ENCODE measurements at regions not wholly inside any gene's neighbourhood (a gene's known extent, or its start where the extent isn't known, plus 50 kb on each side); places are given as distances from the start of the nearest gene placed in this dataset.

DNA sequence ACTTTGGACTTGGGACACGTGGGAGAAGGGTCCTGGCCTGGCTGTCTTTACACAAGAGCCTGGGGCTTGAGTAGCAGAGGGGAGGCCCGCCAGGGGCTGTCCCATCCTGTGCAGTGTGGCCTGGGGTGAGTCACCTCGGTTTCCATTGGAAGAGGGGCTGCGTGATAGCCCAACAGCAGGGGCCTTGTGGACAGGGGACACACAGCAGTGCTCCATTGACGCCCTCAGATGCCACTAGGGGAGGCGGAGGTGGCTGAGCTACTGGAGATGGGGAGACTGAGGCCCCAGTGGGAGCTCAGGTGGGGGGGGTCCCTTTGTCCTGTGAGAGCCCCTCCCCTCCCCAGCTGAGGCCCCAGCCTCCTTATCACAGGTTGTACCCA, 50.0 kb upstream of the RNU6ATAC start:
- no peak overlapping the region for H3K4me3 ChIP-seq
- DNase-seq (peak in 3 of 5 donors; percentile 22 to 44 (median 25)), ATAC-seq (no peak)
- WGBS, 4 donors: 92 to 98% (median 95%) methylated on average over 5 to 6 of the region's 6 CpGs
- H3K27me3 ChIP-seq: no peaks in the 10 kb centered on the region
- peak overlapping the region in 7 of 12 donors; percentile 45 to 82 (median 73) for H3K27ac ChIP-seq
- H3K9me3 ChIP-seq: peaks cover 0 to 7% (median 0%) of the 10 kb centered on the region in 12 donors
- TF ChIP-seq, protein P1, sequence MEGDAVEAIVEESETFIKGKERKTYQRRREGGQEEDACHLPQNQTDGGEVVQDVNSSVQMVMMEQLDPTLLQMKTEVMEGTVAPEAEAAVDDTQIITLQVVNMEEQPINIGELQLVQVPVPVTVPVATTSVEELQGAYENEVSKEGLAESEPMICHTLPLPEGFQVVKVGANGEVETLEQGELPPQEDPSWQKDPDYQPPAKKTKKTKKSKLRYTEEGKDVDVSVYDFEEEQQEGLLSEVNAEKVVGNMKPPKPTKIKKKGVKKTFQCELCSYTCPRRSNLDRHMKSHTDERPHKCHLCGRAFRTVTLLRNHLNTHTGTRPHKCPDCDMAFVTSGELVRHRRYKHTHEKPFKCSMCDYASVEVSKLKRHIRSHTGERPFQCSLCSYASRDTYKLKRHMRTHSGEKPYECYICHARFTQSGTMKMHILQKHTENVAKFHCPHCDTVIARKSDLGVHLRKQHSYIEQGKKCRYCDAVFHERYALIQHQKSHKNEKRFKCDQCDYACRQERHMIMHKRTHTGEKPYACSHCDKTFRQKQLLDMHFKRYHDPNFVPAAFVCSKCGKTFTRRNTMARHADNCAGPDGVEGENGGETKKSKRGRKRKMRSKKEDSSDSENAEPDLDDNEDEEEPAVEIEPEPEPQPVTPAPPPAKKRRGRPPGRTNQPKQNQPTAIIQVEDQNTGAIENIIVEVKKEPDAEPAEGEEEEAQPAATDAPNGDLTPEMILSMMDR (IDR thresholded peaks at IDR 0.05): no peak
- no peak for TF ChIP-seq POLR2A (IDR thresholded peaks at IDR 0.05)
- H3K36me3 ChIP-seq: no peaks in the 10 kb centered on the region
- peaks cover 0 to 48% (median 22%) of the 10 kb centered on the region in 12 donors for H3K4me1 ChIP-seq
- intact Hi-C loops (cut with DNase I): loop anchor here in 1 of 10 donors (5.0 kb wide), 1 partner anchor 37 kb away; no protein-coding TSS in a partner anchor

DNA sequence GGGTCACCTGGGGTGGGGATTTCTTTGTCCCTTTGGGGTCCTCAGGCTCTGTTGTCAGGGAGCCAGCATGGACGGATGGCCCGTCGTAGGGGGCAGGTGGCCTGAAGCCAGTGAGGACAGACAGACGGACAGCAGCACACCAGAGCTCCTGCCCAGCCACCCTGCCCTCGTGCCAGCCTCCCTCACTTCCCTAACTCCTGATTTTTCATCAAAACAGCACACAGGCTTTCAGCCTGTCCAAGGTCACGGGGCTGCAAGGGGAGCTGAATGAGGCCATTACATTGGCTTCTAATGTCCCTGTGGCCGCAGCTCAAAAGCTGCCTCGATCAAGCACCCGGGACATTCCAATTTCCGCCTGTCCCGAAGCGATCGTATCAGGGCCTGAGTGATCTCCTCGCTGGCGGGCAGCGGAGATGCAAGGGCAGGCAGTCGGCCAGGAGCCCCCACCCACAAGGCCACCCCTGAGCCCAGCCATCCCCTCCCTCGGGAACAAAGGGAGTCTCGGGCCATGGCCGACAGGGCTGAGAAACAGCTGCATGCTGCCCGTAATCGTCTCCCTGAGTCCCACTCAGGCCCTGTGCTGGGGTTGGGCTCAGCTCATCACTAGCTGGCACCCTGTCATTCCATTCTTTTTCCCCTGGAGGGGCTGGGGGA, 50.5 kb upstream of the RNU6ATAC start:
- no peaks in the 10 kb centered on the region for H3K36me3 ChIP-seq
- ATAC-seq (peak in 2 of 4 donors; percentile 10 to 23), DNase-seq (peak in 3 of 5 donors; percentile 26 to 63 (median 42))
- intact Hi-C loops (cut with DNase I): loop anchor here in 2 of 10 donors (5.0 kb wide), 1 partner anchor 38 kb away; no protein-coding TSS in a partner anchor
- peaks cover 0 to 7% (median 0%) of the 10 kb centered on the region in 12 donors for H3K9me3 ChIP-seq
- peaks cover 0 to 48% (median 22%) of the 10 kb centered on the region in 12 donors for H3K4me1 ChIP-seq
- H3K27me3 ChIP-seq: no peaks in the 10 kb centered on the region
- WGBS, 4 donors: 68 to 82% (median 74%) methylated on average over 19 to 22 of the region's 22 CpGs
- peak overlapping the region; percentile 15 to 82 (median 72) for H3K27ac ChIP-seq
- H3K4me3 ChIP-seq: no peak overlapping the region
- TF ChIP-seq, protein P1 (IDR thresholded peaks at IDR 0.05): no peak
- TF ChIP-seq POLR2A (IDR thresholded peaks at IDR 0.05): no peak

DNA sequence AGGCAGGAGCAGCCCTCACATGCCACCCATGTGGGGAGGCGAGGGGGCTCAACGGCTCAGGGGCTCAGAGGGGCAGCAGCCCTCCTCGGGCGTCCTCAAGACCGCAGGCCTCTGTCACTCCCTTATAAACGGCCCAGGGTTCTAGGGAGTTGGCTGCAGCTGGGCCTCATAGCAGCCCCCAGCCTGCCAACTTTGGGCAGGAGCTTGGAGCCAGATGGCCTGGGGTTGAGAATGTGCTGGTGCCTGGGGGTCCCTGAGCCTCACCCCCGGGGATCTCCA, 51.0 kb upstream of the RNU6ATAC start:
- no peaks in the 10 kb centered on the region for H3K36me3 ChIP-seq
- no peaks in the 10 kb centered on the region for H3K27me3 ChIP-seq
- peaks cover 0 to 7% (median 0%) of the 10 kb centered on the region in 12 donors for H3K9me3 ChIP-seq
- DNase-seq: peak in 1 of 5 donors; percentile 27
- ATAC-seq: no peak
- peak overlapping the region; percentile 15 to 82 (median 72) for H3K27ac ChIP-seq
- intact Hi-C loops (cut with DNase I): loop anchor here in 1 of 10 donors (5.0 kb wide), 1 partner anchor 38 kb away; no protein-coding TSS in a partner anchor
- 40 to 76% (median 57%) methylated on average over 1 to 7 of the region's 7 CpGs for WGBS, 4 donors
- H3K4me1 ChIP-seq: peaks cover 0 to 45% (median 22%) of the 10 kb centered on the region in 12 donors
- no peak overlapping the region for H3K4me3 ChIP-seq
- TF ChIP-seq, protein P1 (IDR thresholded peaks at IDR 0.05): no peak
- TF ChIP-seq POLR2A (IDR thresholded peaks at IDR 0.05): no peak

DNA sequence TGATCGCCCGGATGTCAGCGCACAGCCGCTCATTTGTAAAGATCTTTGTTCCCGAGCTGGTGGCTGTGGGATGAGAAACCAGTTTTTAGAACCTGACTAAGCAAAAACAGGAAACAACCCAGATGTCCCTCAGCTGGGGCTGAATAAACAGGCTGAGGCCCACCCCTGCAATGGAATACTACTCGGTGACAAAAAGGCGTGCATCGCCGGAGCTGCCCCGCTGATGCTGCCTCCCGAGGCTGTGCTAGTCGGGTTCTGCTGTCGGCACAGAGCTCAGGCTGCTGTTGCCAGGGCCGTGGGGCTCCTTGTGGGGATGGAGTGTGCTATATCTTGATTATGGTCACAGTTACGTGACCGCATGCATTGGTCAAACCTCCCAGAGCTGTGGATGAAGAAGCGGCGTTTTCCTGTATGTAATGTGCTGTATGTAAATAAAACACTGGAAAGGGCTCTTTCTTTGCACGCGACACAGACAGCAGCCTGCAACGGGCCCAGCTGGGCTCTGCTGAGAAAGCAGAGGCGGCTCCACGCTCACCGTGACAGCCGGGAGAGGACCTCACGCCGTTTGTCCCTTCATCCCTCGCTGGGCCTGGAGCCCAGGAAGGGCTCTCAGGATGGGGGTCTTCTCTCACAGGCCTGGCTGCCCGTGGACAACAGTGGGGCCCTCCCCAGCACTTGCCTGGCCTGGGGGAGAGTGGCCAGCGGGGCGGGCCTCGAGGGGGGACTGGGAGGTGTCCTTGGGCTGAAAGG, 51.5 kb upstream of the RNU6ATAC start:
- Histone ChIP-seq H3K4me3 (no peak overlapping the region), H3K36me3 (no peaks in the 10 kb centered on the region), H3K4me1 (peaks cover 0 to 40% (median 21%) of the 10 kb centered on the region in 12 donors), H3K9me3 (peaks cover 0 to 7% (median 0%) of the 10 kb centered on the region in 12 donors), H3K27me3 (no peaks in the 10 kb centered on the region), H3K27ac (peak overlapping the region in 11 of 12 donors; percentile 36 to 82 (median 72))
- WGBS, 4 donors: 58 to 67% (median 60%) methylated on average over 23 to 32 of the region's 32 CpGs
- intact Hi-C loops (cut with DNase I): loop anchor here in 3 of 10 donors (2.0 to 5.0 kb wide), 2 partner anchors 39 to 45 kb away; no protein-coding TSS in a partner anchor
- TF ChIP-seq, protein P1 (IDR thresholded peaks at IDR 0.05): no peak
- no peak for TF ChIP-seq POLR2A (IDR thresholded peaks at IDR 0.05)
- ATAC-seq (peak in 3 of 4 donors; percentile 8 to 60 (median 53)), DNase-seq (peak in 4 of 5 donors; percentile 31 to 66 (median 58))

Data from heart left ventricle (tissue), 16 donors.